Renal cortex interstitium (tissue), 11 donors: ENCODE measurements at regions not wholly inside any gene's neighbourhood (a gene's known extent, or its start where the extent isn't known, plus 50 kb on each side); places are given as distances from the start of the nearest gene placed in this dataset.

Source experiments
- DNase-seq, 11 donors: peaks; one replicate each; pipeline ENCODE4 v3.0.0-alpha.2; 2013; ENCODE audit warnings: low read depth in 9 of 11, low spot score in 4 of 11; ENCODE audit errors: extremely low read depth in 1 of 11

DNA sequence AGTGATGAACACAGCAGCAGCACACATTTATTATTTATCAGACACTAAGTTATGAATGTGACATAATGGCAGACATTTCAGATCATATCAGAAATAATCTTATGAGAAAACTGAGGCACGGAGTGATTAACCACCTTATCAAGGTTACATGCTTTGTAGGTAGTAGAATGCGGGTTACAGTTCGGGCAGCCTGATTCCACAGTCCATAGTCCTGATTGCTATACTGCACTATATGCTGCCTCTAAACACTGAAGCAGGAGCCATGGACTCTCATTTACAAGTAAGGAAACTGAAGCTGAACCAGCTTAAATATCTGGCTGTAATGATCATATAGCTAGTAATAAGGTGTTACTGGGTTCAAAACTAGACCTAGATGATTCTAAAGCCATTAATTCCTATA is 291.3 kb upstream of the ADAMTSL1 start:
- no peak for DNase-seq

DNA sequence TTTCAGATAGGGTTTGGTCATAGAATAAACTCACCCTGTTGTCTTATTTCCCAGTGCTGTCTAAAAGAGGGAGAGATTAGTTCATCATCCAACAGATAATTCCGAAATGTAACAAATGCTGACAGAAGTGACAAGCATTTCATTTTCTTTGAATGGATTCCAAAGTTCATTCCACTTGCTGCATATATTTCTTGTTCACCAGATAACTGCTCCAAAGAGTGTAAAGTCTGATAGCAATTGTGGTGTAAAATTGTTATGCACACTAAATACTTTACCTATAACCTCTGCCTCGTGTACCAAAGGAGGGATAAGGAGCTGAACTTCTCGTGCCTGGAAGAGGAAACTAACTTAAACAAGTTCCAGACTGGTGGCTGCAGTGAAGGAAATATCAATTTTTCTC is 290.0 kb upstream of the ADAMTSL1 start:
- DNase-seq: no peak

DNA sequence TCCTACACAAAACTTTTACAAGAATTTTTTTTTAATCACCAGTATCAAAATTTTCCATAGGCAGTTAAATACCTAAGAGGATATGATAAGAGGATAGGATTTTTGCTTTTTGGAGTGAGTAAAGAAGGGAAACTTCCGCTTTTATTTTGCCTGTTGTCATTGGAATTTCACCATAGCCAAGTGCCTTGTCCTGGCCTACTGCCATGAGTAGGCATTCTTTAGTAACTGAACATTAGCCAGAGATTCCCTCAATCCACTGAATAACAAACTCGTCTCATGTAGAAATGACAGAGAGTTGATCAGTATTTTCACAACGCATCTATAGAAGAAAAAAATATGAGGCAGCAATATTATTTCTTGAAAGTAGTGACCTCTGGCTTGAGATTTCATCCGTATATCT is 289.6 kb upstream of the ADAMTSL1 start:
- DNase-seq: no peak

DNA sequence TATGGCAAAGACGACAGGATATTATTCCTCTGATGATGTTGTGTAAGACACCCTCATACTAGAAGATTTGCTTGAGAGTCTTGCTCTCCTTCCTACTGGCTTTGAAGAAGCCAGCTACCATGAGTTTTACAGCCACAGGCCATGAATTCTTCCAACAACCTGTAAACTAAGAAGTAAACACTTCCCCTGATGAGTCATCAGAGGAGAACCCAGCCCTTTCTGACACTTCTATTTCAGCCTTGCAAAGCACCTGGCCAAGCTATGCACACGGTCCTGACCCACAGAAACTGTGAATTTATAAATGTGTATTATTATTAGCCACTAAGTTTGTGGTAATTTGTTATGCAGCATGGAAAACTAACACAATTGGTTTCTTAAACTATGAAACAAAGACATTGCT is 288.8 kb upstream of the ADAMTSL1 start:
- DNase-seq: no peak

DNA sequence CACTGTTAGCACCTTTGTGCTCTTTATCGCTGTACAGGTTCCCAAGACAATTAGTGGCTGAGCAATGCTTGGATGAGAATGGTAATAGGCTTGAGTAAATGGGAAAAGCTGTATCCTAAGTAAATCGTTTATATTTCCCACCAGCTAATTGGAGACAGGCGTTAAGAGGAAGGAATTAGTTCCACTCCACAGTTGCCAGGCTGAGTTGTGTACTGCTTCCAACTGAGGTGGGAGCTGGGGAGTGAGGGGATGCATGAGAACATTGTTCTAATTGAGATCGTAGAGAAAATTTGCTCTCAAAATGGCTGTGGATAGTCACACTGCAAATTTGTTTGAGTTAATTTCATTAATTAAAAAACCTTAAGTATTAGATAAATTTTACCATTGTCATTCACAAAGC is 285.0 kb upstream of the ADAMTSL1 start:
- no peak for DNase-seq

DNA sequence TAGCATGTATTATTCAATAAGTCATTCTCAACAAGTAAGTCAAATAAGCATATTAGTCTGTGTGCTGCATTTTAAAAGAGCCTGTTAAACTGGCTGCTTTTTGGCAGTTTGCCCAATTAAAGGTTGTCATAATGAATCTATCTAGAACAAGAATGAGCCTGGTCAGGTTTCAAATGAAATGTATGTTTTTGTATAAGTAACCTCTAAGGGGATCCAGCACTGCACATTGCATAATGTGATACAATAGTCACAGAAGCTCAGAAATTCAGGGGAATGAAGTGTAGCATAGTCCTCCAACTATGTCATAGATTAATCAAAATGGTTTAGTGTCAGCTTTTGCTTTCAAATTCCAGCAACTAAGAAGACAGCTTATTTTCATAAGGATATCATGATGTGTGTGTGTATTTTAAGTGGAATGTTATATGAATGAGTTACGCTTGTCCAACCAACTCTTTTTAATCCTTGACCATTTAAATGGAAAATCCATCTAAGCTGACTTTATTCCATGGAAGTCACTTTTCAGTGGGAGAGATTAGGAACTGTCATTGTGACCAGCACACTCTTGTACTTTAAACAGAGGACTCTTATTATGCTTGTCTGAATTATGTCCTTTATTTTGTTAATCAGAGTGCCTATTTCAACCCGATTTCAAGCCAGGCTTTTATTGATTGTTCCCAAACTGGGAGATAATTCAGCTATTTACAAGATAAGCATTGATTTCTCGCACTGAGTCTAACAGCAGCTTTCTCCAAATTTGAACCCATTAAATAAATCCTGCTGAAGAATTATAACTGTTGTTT is 283.9 kb upstream of the ADAMTSL1 start:
- peak in 1 of 11 donors; percentile 17 for DNase-seq

DNA sequence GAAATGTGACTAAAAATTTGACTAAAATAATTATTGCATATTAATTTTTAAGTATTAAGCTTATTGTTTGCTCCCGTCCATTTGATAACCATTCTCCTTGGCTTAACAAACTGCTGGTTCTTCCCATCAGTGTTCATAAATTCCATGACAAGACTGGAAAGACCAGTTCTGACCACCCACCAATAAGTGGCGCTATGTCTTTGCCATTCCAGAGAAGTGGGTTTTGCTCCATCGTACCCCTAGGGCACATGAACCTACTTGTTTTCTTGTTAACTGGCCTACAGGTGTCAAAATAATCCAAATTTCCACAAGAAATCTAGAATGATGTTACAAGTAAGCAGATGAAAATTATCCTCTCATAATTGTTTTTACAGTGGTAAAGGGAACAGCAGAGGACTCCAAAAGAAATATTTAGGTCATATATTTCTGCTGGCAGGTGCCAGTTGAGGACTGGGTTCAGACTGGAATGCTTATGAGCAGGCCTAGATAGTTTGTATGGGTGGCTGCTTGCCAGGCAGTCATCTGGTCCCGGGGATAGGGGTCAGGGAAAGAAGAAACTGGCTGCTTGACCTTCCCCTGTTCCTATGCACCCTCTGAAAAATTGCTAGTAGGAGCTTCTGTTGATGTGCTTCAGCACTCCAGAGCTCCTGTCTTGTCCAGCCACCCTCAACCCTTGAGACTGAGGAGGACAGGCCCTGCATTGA is 283.1 kb upstream of the ADAMTSL1 start:
- DNase-seq: no peak

DNA sequence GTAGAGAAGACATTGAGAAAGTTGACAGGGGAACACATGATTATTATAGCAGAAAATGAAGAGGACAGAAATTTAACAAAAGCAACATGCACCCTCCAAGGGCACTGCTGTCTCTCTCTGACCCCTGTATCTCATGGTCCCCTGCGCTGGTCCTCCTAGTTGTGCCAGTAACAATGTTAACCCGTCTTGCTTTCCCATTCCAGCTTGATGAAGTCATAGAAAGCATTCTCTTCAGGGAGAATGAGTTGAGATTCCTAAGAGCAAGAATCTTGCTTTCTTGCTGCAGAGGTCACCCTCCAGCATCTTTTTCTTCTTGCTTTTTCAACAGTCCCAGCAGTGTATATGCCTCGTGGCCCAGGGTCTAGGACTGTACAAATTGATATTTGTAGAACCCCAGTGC is 279.6 kb upstream of the ADAMTSL1 start:
- DNase-seq: no peak

DNA sequence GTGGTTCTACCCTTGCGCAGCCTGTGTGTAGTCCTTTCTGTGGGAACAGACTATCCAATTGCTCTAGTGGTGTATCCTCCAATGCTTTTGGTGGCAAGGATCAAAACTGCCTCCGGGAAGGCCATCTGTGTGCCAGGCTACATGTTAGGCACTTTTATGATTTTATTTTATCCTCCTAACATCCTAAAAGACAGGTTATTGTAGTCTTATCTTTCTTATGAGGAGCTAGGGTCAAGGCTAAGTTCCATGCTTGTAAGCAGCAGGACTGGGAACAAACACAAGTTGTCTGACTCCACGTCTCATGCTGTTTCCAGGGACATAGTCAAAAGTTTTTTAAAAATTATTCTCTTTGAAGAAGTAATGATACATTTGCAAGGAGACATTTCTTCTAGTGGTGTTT is 278.7 kb upstream of the ADAMTSL1 start:
- no peak for DNase-seq

DNA sequence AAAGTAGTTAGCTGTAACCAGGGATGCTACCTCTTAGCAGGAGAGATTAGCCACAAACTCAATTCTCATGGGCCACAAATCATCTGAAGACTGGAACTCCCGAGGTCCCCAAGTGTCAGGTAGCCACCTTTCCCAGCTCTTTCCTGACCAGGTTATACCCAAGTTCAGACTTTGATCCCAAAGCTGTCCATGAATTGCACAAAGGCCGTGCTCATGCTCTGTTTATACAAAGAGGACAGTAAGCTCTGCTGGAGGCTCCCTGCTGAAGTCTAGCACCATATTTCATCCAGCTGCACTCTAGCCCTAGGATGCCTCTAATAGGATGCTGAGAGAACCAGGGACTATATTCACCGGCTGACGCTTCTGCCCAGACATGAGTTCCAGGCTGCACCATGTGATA is 271.0 kb upstream of the ADAMTSL1 start:
- no peak for DNase-seq

DNA sequence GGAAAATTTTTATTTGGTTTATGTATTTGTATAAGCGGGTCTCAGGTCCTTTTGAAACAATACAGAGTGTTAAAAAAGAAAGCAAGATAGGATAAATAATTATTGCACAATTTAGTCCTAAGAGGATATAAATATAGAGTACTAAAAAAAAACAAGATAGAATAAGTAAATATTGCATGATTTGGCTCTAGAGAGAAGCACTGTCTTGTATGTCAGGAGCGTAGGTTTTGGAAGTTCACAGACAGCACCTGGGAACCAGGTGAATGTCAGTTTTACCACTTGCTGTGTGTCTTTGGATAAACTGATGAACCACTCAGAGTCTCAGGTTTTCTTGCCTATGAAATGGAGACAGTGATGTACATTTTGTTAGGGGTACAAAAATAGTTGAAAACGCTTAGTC is 266.2 kb upstream of the ADAMTSL1 start:
- DNase-seq: no peak

DNA sequence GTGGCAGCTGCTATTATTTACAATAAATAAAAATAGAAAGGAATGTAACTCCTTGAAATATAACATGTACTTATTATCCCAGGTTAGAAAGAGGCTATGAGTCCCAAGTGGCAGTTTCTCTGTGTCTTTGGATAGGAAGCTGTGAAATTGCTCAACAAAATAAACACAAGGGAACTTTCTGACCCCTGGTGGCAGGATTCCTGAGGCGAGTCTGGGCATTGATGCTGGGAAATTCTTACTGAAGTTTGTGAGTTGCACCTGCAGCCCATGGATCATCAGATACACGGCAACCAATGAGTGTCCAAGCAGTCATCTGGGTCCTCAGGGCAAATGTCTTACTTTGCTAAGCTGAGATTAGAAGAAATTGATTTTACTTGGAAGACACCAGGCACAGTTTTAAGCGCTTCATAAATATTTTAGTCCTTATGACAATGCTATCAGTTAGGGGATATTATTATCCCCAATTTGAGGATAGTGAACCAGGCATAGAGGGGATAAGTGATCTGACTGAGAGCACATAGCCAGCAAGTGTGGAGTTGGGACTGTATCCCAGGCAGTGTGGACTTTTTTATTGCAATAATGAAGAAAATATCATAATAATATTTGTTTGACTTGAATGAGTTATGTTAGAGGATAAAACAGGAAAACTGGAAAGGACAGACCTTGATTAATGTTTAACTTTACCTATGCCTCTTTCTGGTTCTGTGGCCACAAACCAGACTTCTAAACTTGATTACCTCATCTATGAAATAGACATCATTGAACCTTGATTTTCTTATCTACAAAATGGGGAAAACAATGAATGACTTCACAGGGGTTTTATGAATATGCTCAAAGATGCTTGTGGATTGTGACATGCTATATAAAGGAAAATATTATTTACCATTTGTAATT is 265.5 kb upstream of the ADAMTSL1 start:
- DNase-seq: peak in 9 of 11 donors; percentile 13 to 48 (median 25)

DNA sequence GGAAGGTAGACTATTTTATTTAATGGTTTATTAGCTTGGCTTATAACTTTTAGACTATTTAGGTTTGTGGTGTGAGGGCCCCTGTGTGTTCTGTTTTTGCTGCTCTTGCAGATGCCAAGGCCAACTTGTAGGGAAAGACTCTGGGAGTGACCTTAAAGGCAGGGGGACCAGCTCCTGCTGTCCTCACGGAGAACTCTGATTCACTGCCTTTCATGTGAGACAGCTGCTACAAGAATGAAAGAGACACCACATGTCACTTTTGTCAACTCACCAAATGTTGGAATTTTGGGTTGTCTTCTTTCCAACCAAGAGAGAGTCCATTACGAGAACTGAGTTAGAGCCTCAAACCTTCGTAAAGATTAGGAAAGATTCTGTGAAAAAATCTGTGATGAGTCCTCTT is 258.3 kb upstream of the ADAMTSL1 start:
- no peak for DNase-seq

DNA sequence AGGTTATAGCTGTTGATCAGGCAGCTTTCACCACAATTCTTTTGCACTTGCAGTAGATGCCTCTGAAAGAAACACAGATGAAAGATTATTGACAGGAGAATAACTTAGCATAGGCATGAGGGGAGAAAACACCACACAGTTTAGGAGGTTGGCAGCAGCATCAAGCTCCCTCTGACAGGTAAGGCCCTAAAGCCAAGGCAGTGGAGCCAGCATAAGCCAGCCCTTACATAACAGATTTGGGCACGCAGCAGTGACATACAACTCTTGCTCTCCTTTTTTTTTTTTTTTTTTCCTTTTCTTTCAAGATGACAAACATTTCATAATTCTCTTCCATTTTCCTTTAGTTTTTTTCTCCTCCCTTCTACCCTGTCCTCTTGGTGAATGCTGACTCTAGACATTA is 257.6 kb upstream of the ADAMTSL1 start:
- DNase-seq: no peak

DNA sequence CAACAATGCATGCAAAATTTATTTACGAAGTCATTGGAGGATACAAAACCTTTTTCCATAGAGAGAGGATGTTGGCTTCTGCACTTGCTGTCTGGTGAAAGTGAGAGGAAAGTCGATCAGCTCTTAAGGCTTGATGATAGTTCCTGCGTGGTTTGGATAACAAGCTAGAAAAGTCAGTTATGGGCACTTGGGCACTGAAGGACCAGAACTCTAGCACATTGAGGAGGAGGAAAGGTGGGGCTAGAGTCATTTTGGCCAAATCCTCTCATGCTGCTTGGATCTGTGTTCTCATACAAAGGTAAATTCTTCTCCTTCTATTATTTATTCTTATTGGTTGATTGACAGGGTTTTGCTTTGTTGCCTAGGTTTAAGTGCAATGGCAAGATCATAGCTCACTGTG is 245.9 kb upstream of the ADAMTSL1 start:
- DNase-seq: no peak

DNA sequence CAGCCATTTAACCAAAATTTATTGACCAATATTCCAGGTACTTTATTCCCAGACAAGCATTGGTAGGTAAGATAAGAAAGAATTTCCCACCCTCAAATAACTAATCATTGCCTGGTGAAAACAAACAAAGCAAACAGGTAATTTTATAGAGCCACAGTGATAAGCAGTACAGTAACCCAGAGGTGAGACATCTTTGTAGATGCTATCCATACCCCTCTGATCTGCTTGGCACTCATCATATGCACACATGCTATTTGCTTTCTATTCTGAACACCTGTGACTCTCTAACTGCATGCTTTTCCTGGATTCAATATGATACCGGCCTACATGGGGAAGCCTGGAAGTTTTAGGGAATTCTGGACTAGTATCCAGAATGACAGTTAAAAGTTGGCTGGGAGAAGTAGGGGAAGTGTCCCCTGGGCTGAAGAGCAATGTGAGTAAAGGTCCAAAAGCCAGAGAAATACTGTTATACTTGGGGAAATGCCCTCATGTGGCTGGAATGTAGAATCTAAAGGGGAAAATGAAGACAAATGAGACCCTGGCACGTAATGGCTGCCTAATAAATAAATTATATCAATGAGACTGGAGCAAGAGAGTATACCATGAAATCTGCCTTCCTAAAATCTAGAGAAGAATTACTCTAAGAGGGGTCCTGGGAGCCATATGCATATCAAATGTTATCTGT is 243.8 kb upstream of the ADAMTSL1 start:
- no peak for DNase-seq

DNA sequence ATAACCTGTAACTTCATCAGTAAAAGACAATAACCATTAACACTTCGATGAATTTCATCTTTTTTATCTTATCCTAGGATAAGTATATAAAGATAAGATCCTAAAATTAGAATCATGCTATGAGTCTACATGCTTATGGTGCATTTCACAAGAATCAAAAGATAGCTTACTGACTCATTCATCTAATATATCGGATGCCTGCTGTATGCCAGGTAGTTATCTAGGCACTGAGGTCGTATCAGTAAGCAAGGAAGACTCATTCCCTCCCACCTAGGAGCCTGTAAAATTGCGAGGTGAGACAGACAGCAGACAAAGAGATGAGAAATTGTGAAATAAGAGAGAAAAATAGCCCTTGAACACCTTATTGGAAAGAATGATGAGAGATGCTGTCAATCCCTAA is 240.6 kb upstream of the ADAMTSL1 start:
- DNase-seq: no peak

DNA sequence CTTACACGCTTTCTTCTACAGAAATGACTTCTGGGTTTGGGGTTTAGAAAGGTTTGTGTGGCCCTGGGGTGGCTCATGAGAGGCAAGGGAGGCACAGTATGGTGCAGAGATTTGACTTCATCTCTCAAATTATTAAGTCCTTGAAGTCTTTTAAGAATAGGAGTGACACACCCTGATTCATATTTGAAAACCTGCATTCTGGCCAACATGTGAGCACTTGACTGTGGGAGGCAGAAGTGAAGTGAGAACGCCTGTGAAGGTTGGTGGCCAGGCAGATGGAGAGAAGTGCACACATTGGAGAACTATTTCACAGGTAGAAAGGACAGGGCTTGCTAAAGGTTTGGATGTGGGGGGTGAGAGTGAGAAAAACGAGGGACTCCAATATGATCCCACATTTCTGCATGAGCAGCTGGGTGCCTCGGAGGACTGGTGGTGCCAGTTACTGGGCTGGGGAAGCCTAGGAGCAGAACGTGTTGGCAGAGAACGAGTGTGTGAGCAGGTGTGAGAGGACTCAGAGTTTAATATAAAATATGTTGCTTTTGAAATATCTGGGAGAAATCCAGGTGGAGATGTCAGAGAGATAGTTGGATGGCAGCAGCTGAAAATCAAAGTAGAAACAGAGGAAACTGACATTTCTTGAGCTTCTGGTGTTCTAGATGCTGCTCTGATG is 240.0 kb upstream of the ADAMTSL1 start:
- DNase-seq: no peak
